CD4-positive, alpha-beta T cell treated with Interleukin-4 for 1 hour (primary cell): ENCODE measurements at regions not wholly inside any gene's neighbourhood (a gene's known extent, or its start where the extent isn't known, plus 50 kb on each side); places are given as distances from the start of the nearest gene placed in this dataset.

ENCODE experiments used
- DNase-seq, 2 donors: peaks; one replicate each; pipeline ENCODE4 v3.0.0-alpha.2; 2020 to 2022

DNA sequence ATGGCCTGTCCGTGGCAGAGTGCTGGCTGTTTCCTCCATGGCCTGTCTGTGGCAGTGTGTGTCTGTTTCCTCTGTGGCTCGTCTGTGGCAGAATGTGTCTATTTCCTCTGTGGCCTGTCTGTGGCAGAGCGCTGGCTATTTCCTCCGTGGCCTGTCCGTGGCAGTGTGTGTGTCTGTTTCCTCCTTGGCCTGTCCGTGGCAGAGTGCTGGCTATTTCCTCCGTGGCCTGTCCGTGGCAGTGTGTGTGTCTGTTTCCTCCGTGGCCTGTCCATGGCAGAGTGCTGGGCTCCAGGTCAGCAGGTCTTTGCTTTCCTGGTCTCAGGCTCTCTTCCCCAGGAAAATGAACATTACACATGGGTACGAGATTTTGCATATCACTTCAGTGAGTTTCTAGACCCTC is 138.4 kb upstream of the IPO9 start:
- DNase-seq, result no peak

DNA sequence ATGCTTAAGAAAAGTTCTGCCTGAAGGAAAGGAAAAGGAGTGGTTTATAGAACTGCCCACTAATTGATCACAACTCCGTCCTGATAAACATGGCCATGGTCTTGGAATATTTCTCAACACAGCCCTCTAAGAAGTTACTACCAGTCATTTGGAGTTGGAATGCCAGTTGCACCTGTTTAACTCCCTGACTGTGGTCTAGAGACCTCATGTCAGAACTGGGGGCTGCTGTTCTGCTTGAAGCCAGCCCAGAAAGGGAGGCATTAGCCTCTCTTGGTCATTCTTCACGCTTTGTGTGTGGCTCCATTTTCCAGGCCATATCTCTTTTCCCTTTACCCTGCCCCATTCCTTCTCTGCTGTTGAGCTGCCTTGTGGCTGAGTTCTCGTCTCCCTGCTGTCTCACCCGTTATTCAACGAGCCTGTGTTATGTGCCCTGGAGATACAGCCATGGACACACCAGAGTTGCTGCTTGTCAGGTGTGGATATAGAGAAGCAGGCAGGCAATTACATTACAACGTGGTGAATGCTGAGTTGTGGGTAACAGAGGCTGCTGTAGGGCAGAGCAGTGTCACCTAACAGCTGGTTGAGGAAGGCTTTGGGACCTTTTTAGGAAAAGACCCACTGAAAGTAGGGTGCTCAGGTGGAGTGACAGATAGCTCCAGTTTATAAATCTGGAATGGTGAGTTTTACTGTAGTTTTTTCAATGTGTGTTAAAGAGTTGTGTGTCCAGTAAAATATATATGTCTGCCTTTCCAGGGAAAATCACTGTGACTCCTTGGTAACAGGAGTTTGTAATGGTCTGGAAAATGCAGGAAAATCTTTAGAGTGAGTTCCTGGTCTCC is 137.0 kb upstream of the IPO9 start:
- no peak for DNase-seq

DNA sequence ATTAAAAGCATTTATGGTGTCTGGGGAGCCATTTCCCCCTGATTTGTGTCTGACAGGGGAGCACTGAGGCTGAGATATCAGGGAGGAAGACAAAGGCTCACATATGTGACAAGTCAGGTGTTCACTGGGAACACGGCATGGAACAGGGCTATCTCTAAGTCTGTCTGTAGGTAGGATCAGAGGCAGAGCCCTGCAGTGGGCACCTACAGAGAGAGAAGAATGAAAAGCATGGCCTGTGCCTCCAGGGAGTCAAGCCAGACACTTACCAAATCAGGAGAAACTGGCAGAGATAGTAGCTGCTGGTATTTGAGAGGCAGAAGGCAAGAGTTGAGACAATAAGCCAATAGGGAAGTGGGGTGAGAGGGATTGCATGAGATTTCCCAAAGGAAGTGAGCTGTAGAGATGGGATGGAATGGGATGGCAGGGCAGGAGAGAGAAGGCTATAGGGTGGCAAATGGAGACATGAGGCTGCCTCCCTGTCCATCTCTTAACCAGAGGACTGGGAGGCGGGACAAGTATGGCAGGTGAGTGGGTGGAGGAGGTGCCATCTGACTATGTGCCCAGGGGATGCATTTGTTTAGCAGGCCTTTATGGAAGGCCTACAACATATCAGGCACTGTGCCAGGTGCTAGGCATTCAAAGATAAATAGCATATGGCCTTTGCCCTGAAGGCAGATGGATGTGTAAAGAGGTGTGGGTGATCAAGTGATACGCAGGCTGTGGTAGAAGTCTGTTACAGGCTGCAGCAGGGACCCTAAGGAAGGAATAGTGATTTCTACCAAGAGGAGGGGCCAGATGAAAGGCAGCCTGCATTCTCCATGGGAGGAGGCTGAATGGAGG is 136.2 kb upstream of the IPO9 start:
- no peak for DNase-seq

DNA sequence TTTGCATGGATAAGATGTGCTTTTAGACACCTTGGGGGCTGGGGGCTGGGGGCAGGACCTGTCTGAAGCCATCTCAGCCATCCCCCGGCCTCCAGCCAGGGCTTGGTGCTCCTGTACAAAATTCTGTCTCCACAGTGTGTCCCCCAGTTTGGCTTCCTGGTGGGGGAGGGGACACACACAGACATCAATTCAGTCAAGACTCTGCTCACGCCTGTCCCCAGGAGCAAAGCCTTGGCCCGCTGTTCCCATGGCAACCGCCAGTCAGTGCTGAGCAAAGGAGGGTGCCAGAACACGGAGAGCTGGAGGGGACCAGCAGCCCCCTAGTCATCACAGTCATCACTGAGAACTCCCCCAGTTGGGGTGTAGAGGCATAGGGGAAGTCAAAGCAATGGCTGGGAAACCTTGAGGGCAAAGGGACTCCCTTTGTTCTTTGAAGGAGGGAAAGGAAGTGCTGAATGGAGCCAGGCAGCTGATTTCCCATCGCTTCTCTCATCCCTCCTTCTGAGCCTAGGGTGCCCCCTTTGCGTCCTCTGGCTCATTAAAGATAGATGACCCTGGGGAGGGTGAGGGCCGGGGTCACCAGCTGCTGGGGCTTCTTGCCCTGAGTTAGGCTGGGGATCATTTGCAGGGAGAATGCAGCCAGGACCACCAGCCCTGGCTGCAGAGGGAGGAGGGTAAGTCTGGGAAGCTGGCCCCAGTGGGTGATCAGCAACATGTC is 134.9 kb upstream of the IPO9 start:
- no peak for DNase-seq

DNA sequence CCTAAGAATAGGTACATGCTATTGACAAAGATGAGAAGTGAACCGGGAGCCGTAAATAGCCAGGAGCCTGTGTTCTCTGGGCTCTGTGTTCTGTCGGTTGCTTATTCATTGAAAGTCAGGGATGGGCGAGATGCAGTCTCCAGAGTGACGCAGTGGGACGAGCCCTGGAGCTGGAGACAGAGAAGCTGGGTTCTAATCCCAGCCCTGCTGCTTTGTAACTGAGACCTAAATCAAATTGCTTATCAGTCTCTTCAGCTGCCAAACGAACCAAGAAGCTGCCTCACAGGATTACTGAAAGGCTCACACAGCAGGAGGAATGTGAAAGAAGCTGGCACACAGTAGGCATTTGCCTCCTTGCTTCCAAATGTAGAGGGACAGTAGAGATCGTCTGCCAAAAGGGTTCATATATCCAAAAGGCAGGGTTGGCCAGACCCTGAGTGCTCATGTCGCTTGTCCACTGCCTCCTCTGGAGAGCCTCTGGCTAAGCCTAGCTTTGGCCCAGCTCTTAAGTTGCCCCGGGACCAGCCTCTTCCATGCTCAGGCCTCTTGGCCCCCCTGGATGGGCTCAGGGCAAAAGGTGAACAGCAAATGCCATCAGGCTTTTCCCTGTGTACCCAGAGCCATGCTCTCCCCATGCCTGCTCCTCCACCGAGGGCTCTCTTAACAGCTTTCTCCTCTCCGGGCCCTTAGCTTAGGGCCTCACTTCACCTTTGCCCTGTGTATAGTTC is 134.2 kb upstream of the IPO9 start:
- no peak for DNase-seq

DNA sequence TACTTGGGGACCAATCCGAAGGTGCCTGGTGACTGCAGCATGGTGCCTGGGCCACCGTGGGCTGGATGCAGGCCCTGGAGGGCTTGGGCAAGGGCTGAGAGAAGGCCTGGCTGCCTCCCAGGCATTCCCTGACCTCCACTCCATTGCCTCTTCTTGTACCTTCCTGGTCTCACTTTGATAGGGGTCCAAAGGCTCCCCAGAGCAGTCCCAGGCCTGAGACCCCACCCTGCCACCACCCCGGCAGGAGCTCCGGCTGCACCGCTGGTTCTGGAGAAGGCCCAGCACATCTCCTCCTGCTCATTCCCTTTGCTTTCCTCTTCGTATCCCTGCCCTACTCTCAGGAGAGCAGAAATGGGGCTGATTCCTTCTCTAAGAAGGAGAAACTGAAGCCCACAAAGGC is 133.3 kb upstream of the IPO9 start:
- DNase-seq, result no peak

DNA sequence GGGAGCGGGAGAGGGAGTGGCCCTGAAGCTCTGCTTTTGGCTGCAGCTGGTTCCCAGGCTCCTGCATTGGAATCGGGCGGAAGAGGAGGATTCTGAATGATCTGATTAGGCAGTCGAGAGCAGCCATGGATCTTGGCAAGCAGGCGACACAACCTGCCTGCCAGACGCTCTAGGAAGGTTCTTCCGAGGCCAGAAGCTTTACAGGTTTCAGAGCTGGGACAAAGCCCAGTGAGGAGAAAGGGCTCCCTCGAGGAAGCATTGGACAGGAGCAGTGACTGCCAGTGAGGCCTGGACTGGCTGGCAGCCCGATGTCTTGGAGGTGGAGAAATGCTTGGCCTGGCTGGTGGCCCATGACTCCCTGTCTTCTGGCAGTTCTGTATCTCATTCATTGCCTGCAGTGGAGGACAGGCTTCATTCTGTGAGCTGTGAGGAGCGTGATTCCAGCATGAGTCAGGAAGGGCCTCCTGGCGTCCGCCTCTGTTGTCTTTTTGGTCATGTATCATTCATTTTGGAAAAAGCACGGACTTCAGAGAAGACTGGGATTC is 132.7 kb upstream of the IPO9 start:
- DNase-seq, result no peak

DNA sequence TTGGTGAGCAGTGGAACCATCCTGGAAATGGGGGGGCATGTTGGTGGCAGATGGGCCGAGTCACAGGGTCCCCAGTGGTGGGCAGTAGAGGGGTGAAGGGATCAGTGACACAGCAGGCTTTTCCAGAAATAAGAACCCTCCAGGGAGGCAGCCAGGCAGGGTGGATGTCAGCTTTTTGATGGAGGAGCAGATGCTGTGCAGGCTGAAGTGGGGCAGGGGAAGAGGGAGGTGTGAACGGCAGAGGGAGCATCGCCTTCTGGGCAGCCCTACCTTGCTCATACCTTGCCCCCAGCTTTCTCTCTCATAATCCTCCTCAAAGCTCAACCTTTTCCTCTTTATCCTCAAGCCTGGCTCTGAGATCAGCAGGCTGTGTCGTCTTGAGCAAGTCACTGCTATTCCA is 131.8 kb upstream of the IPO9 start:
- no peak for DNase-seq

DNA sequence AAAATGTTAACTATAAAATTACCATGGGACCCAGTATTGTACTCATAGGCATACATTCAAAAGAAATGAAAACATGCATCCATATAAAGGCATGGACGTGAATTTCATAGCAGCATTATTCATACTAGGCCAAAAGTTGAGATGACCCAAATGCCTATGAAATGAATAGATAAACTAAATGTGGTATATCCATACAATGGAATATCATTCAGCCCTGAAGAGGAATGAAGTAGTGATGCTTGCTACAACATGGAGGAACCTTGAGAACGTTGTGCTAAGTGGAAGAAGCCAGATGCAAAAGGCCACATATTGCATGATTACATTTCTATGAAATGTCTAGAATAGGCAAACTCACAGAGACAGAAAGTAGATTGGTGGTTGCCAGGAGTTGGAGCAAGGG is 127.1 kb upstream of the IPO9 start:
- no peak for DNase-seq

DNA sequence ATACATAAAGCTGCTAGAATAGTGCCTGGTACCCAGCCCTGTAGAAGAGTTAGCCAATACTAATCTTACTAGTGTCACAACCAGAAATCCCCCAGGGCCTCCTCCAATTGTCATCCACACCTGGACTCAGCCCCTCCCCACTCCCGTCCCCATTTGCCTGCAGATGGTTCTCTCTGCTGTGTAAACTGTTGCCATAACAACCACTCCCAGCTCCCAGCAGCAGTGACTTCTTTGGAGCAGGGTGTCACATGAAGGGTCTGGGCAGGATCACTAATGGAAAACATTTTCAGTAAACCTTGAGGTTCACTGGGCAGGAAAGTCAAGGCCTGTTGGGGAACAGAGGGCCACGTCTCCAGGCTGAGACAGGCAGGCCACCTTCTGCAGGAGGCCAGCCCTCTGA is 126.0 kb upstream of the IPO9 start:
- no peak for DNase-seq

DNA sequence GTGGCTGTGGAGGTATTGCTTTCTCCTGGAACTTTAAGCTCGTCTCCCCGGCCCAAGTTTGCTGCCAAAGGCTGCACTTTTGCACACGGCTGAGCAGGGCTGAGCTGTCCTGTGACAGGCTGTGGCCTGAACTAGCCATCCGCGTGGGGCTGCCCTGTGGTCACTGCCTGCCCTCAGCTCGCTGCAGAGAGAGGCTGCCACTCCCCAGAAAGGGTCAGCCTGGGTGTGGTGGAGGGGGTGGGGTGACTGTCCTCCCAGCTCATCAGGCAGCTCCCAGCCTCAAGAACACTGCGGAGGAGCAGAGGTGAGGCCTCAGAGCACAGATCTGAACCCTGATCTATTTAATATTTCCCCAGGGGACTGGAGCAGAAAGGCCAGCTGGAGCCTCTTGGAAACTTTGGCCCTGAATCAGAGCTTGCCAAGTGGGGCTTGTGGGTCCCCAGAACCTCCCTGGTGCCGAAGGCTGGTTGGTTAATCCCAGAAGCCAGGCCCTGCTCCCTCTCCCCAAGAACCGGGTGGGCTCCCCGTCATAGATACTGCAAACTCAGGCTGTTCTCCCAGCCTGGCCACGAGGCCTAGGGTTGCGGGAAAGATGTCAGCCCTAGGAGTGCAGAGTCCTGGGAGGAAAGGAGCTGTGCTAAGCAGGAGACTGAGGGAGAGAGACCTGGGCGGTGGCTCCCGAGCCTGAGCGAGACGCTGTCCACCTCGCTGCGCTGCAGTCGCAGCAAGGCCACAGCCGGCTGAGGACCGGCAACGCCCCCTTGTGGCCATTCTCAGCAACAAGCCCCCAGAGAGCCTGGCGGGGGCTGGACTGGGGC is 125.1 kb upstream of the IPO9 start:
- DNase-seq, result peak; percentile 44 to 60

DNA sequence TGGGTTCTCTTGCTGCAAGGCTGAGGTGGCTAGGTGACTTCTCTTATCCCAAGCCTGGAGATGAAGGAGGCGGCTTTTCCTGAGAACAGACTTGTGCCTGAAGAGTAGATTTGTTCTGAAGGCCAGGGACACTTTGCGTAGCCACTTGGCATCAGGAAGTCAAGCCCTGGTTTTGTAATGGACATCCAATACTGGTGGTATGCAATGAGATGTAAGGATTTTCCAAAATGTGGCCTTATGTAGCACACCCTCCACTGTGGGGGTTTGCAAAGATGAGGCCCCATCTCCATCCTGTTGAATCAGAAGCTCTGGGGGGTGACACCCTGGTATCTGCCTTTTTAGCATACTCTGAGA is 124.5 kb upstream of the IPO9 start:
- no peak for DNase-seq

DNA sequence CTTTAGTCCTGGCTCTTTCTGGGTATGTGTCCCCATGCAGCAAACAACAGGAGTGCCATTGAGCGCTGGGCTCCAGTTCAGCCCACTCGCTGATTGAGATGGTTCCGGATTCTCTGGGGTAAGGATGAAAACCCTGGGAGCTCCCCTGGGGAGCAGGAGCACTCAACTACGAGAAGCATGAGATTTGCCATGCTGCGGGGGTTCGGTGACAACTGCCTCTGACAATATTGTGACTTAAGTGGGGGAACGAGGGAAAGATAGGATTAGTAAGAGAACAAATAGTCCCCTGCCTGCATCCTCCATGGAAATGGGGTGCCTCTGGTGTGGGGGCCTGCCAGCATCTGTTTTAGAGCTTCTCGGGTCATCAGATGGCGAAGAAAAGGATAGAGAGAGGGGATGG is 123.6 kb upstream of the IPO9 start:
- no peak for DNase-seq

DNA sequence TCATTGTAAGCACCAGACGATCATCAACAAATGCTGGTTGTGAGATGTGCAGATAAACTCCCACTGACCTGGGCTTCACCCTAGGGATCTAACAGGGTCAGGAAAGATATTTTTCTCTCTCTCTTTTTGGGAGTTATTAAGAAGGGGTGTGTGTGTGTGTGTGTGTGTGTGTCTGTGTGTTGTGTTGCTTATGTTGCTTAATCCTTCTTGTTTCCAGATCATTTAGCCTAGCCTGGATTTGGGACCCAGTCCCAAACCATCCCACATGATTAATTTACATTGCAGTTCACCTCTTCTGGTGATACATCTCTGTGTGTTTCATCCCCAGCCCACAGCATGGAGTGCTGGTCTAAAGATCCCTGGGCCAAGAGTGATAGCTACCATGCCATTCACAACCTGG is 122.8 kb upstream of the IPO9 start:
- no peak for DNase-seq

DNA sequence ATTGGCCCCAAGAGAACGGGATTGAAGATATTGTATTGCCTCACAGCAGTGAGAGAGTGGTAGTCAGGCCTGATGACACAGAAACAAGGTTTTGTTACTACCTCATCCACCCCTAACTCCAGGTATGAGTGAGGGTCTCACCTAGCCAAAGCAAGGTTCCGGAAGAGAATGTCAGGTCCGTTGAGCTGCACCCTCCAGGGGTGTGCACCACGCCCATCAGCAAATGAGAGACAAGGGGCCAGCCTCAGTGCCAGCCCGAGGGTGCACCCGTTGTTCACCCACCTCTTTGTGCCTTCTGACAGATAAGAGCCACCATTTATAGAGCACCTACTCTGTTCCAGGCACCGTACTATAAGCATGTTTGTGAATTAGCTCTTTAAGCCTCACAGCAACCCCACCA is 121.9 kb upstream of the IPO9 start:
- no peak for DNase-seq

DNA sequence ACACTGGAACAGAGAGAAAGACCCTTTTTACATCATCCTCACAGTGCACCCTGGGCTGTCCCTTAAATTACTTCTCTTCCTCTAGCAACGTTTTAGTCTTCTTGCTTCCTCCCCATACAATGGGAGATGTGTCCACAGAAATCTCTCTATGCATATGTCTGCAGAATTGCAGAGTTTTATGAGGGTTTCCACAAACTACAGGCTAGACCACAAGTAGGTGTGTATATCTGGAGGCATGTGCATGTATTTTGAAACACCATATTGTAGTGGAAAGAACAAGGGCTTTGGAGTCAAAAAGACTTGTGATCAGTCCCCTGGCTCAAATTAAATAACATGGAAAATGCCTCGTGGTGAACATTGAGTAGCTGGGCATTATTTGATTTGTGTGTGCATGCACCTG is 121.3 kb upstream of the IPO9 start:
- no peak for DNase-seq

DNA sequence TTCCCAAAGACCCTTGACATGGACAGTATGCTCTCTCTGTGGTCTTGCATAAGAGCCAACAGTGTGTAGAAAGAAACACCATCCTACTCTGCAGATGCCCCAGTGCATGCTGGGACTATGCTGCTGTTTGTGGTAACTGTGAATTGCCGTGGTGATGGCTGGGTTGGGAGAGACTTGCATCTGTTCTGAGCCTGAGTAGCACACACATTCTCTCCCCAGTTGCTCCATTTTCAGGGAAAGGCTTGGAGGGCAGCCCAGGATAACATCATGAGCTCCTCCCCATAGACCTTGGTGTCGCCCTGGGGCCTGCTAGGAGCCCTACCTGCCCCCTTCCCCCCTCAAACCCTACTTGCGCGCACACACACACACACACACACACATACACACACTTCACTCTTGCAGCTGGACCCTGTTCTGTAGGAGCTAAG is 120.9 kb upstream of the IPO9 start:
- DNase-seq, result no peak

DNA sequence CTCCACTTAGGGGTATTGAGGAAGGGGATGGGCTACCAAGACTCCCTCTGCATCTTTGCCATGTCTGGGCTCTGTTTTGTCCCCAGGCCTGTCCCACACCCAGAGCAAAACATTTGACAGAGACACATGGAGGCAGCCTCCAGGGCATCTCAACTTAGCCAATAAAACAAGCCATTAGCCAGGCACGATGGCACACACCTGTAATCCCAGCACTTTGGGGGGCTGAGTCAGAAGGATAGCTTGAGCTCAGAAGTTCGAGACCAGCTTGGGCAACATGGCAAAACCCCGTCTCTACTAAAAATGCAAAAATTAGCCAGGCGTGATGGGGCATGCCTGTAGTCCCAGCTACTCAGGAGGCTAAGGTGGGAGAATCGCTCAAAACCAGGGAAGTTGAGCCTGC is 120.3 kb upstream of the IPO9 start:
- DNase-seq, result no peak

DNA sequence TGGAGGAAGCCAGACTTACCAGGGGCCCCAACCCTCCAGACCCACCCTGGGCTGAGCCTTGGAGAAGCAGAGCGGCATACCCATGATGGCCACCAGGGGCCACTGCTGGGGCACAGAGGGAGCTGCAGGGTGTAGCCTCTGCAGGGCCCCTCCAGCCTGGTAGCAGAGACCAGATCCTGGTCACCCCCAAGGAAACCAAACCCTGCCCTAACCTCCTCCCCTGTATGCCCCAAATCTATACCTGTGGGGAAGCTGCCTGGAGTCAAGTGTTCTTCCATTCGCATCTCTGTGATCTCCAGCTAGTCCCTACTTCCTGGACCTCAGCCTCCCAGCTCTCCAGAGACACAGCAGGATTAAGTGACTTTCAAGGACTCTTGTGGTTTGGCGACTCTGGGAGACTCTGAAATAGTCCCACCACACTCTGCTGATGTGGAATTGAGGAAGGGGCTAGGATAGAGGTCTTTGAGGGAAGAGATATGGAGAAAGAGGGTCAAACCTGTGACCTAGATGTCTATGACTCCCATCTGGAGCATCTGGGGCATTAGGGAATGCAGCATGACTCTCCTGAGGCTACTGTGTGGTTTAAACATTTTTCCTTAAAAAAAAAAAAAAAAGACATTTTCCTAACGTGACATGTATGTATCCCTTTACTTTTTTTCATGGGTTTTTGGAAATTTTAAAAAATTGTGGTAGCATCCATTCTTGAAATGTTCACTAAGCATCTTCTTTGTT is 119.2 kb upstream of the IPO9 start:
- peak; percentile 41 to 50 for DNase-seq

DNA sequence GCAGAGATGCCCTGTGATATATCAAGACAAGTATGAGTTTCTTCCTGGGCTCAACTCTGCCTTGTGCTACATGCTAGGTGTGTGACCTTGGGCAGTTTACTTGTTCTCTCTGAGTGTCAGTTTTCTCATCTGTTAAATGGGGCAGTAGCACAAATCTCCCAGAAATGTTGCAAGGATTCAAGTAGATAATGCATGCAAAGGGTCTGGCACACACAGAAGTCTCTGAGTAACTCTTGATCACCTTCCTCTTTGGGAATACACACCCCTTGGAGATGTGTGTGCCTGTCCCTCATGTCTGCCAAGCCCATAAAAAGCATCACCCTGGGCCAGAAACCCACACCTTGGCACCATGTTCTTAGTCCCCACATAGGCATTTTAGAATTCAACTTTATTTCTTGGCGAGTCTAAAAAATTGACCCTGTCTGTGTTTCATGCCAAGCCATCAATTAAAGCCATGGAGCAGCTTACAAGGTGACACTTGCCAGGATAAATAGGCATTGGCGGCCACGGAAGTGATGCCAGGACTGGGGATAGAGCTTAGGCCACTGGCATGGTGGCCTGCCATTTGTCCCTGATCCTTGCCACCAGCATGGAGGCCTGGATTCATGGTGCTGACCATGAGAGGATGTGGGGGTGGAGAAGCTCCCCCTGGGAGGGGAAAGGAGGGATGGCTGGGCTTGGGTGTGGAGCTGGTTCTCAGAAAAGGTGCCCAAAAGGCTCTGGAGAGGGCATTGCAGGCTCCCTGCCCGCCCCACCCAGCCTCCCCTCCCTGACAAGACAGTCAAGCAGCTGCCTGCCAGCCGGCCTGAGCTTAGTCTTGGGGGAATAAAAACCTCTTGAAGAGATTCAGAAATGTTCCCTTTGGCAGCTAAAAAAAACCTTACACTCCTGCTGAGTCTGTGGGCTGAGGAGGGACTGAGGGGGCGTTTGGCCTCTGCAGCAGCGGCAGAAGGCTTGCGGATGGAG is 118.0 kb upstream of the IPO9 start:
- no peak for DNase-seq
